Smooth muscle cell (in vitro differentiated cells): ENCODE measurements at regions not wholly inside any gene's neighbourhood (a gene's known extent, or its start where the extent isn't known, plus 50 kb on each side); places are given as distances from the start of the nearest gene placed in this dataset.

Source experiments
- DNase-seq: peaks from one replicate; lab custom pipeline; 2025; ENCODE audit not compliant: unreplicated experiment; lab: John Stamatoyannopoulos, UW
- H2AFZ ChIP-seq: fragments of 200-600 bp; sonication (generic); 2 replicates; pipeline ENCODE4 v1.6.0; 2016; ENCODE audit warnings: antibody characterized with exemption, low read depth, mild to moderate bottlenecking
- H3F3A ChIP-seq: fragments of 200-600 bp; sonication (generic); 2 replicates; pipeline ENCODE4 v1.6.0; 2017; ENCODE audit warnings: antibody characterized with exemption, low read depth
- H3K27ac ChIP-seq: fragments of 200-600 bp; sonication (generic); 2 replicates; pipeline ENCODE4 v1.5.1; 2016; ENCODE audit warnings: low read depth, mild to moderate bottlenecking
- H3K27me3 ChIP-seq: fragments of 200-600 bp; sonication (generic); 2 replicates; pipeline ENCODE4 v1.6.1; 2016; ENCODE audit warnings: low read depth, mild to moderate bottlenecking
- H3K36me3 ChIP-seq: fragments of 200-600 bp; sonication (generic); 2 replicates; pipeline ENCODE4 v1.5.1; 2016; ENCODE audit warnings: low read depth
- H3K4me1 ChIP-seq: fragments of 200-600 bp; sonication (generic); 2 replicates; pipeline ENCODE4 v1.5.1; 2016; ENCODE audit warnings: low read depth
- H3K4me2 ChIP-seq: fragments of 200-600 bp; sonication (generic); 2 replicates; pipeline ENCODE4 v1.6.0; 2016; ENCODE audit warnings: mild to moderate bottlenecking
- H3K4me3 ChIP-seq: fragments of 200-600 bp; sonication (generic); 2 replicates; pipeline ENCODE4 v1.5.1; 2016; ENCODE audit warnings: mild to moderate bottlenecking
- H3K79me2 ChIP-seq: fragments of 200-600 bp; sonication (generic); 2 replicates; pipeline ENCODE4 v1.6.0; 2016; ENCODE audit warnings: low read depth, mild to moderate bottlenecking
- H3K9ac ChIP-seq: fragments of 200-600 bp; sonication (generic); 2 replicates; pipeline ENCODE4 v1.6.0; 2016; ENCODE audit warnings: low read depth
- H3K9me3 ChIP-seq: fragments of 200-600 bp; sonication (generic); replicated peaks from 2 replicates; pipeline ENCODE4 v1.5.1; 2016; ENCODE audit warnings: low read depth
- H4K20me1 ChIP-seq: fragments of 200-600 bp; sonication (generic); 2 replicates; pipeline ENCODE4 v1.6.0; 2016; ENCODE audit warnings: low read depth
- CTCF ChIP-seq: fragments of 200-600 bp; sonication (generic); IDR thresholded peaks from 2 replicates; pipeline ENCODE4 v1.5.1; 2017; ENCODE audit warnings: borderline replicate concordance, mild to moderate bottlenecking, antibody characterized with exemption; ENCODE audit not compliant: insufficient read depth, poor library complexity, severe bottlenecking
- WGBS: methylation state at CpG from one replicate; pipeline ENCODE4 v1.1.7; 2016; ENCODE audit warnings: low lambda C conversion rate; 5-methylcytosine and 5-hydroxymethylcytosine counted together

DNA sequence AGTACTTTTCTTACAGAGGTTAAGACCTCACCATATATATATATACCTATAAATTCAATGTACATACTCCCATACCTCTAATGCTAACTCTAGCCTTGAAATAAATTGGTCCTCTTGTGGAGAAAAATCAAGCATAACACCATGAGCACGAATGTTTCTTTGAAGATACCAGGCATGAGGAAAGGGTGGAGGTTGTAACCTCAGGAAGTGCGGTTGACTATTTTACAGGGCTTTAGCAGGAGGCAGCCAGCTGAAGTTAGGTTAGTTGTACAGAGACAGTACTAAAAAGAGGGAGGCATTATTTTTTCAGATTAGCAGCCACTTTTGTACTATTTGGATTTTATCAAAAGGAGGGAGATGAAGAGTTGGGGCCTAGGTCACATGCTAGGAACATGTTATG lies 767.0 kb downstream of the OTOL1 start:
- Histone ChIP-seq H3K27me3 (no peaks in the 10 kb centered on the region), H3K79me2 (no peaks in the 10 kb centered on the region), H4K20me1 (no peaks in the 10 kb centered on the region), H3K4me2 (no peak overlapping the region), H3F3A (no peaks in the 10 kb centered on the region), H3K9me3 (no peaks in the 10 kb centered on the region), H3K4me3 (no peak overlapping the region), H3K4me1 (no peaks in the 10 kb centered on the region), H2AFZ (no peak overlapping the region), H3K9ac (no peak overlapping the region), H3K27ac (no peak overlapping the region), H3K36me3 (no peaks in the 10 kb centered on the region)
- DNase-seq = no peak
- TF ChIP-seq CTCF = no peak
- 91% methylated on average over 2 of the region's 2 CpGs for WGBS

DNA sequence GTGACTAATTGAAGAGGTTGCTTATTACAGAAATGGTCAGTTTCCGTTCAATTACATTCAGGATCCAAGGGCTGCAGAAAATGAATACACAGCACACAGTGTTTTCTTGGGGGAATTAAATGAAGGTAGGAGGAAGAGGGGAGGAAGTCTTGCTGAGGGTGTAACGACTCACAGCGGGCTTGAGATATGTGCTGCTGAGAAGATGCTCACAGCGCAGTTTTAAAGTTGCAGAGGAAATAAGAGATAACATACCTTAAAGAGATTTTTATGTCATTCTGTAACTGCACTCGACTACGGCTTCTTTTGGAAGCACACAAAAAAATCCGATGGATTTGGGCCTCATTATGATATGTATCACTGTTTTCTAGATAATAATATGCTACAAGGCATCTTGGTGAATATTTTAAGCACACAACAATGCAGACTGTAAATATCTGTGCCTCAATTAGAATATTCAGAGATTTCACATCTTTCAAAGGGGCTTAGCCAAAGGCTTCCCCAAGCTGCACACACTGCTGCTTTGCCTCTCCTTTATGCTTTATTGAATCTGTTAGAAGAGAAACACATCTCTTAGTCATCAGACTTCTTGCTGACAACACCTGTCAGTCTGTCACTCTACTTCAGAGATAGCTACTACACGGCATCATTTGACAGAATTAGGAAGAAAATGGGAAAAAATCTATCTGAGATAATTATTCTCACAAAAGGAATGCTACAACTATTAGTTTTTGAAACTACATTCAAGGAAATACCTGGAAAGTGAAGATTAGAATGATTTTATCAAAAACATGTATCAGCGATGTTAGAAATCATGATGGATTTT lies 773.2 kb downstream of the OTOL1 start:
- Histone ChIP-seq H3K36me3 (no peaks in the 10 kb centered on the region), H3K9ac (no peak overlapping the region), H3K4me2 (no peak overlapping the region), H3K4me1 (no peaks in the 10 kb centered on the region), H3F3A (no peaks in the 10 kb centered on the region), H4K20me1 (no peaks in the 10 kb centered on the region), H2AFZ (no peak overlapping the region), H3K27me3 (no peaks in the 10 kb centered on the region), H3K4me3 (no peak overlapping the region), H3K79me2 (no peaks in the 10 kb centered on the region), H3K9me3 (no peaks in the 10 kb centered on the region), H3K27ac (no peak overlapping the region)
- no peak for TF ChIP-seq CTCF
- 82% methylated on average over 9 of the region's 9 CpGs for WGBS
- no peak for DNase-seq

- Histone ChIP-seq H2AFZ (no peak overlapping the region), H3K36me3 (no peaks in the 10 kb centered on the region), H3K9ac (no peak overlapping the region), H3K4me2 (no peak overlapping the region), H3K27ac (no peak overlapping the region), H3K79me2 (no peaks in the 10 kb centered on the region), H3K4me1 (no peaks in the 10 kb centered on the region), H4K20me1 (no peaks in the 10 kb centered on the region), H3K27me3 (no peaks in the 10 kb centered on the region), H3K9me3 (no peaks in the 10 kb centered on the region), H3K4me3 (no peak overlapping the region), H3F3A (no peaks in the 10 kb centered on the region)
- DNase-seq = no peak
- no peak for TF ChIP-seq CTCF
These were observed 777.5 kb downstream of the OTOL1 start for GRCh38 chr3:162274070-162274469.

DNA sequence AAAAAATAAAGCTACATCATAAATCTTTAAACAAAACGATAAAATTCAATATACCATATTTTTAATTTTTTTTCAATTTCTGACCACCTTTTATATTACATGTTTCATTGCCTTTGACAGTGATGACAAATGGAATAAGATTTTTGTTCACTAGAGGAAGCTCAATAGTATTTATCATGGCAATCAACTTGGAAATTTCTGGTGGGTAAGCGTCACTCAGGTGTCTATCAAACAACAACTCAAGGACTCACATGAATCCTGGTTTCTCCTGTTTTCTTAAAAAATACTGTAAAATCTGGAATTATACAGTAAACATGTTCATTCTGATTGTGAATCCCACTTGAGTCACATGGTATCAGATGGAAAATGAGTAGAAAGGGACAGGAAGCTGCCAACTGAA lies 782.2 kb downstream of the OTOL1 start:
- Histone ChIP-seq H3K27me3 (no peaks in the 10 kb centered on the region), H3K79me2 (no peaks in the 10 kb centered on the region), H3K36me3 (no peaks in the 10 kb centered on the region), H3K9ac (no peak overlapping the region), H4K20me1 (no peaks in the 10 kb centered on the region), H3K4me1 (no peaks in the 10 kb centered on the region), H3K4me2 (no peak overlapping the region), H2AFZ (no peak overlapping the region), H3F3A (no peaks in the 10 kb centered on the region), H3K9me3 (no peaks in the 10 kb centered on the region), H3K4me3 (no peak overlapping the region), H3K27ac (no peak overlapping the region)
- 92% methylated on average over 2 of the region's 2 CpGs for WGBS
- TF ChIP-seq CTCF = no peak
- no peak for DNase-seq
